ENCODE measurements at regions not wholly inside any gene's neighbourhood (a gene's known extent, or its start where the extent isn't known, plus 50 kb on each side); places are given as distances from the start of the nearest gene placed in this dataset.

GRCh38 chr21:36232641-36233040, 76.0 kb downstream of the DOP1B start:
- no peaks in the 10 kb centered on the region for H3K9me3 ChIP-seq (ENCODE audit: low read depth, low read length)
- TF ChIP-seq, protein P1, sequence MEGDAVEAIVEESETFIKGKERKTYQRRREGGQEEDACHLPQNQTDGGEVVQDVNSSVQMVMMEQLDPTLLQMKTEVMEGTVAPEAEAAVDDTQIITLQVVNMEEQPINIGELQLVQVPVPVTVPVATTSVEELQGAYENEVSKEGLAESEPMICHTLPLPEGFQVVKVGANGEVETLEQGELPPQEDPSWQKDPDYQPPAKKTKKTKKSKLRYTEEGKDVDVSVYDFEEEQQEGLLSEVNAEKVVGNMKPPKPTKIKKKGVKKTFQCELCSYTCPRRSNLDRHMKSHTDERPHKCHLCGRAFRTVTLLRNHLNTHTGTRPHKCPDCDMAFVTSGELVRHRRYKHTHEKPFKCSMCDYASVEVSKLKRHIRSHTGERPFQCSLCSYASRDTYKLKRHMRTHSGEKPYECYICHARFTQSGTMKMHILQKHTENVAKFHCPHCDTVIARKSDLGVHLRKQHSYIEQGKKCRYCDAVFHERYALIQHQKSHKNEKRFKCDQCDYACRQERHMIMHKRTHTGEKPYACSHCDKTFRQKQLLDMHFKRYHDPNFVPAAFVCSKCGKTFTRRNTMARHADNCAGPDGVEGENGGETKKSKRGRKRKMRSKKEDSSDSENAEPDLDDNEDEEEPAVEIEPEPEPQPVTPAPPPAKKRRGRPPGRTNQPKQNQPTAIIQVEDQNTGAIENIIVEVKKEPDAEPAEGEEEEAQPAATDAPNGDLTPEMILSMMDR (IDR thresholded peaks at IDR 0.05; ENCODE audit: extremely low read depth, low read depth, low read length): no peak
- no peak overlapping the region for H3K4me2 ChIP-seq (ENCODE audit: insufficient read depth, low read length)
- H2AFZ ChIP-seq (ENCODE audit: low read length): no peak overlapping the region
- H3K27me3 ChIP-seq (ENCODE audit: insufficient read depth, low read length): no peaks in the 10 kb centered on the region
- H3K4me3 ChIP-seq (ENCODE audit: insufficient read depth, low read length): no peak overlapping the region
- peaks cover 31% of the 10 kb centered on the region for H3K36me3 ChIP-seq (ENCODE audit: insufficient read depth, low read length)
- DNase-seq (ENCODE audit: insufficient read length, low spot score, missing footprints): no peak
- no peaks in the 10 kb centered on the region for H3K79me2 ChIP-seq (ENCODE audit: insufficient read depth, low read length)
- no peaks in the 10 kb centered on the region for H3K4me1 ChIP-seq (ENCODE audit: insufficient read depth, low read length)
- no peak overlapping the region for H3K27ac ChIP-seq (ENCODE audit: low read depth, low read length)
- H4K20me1 ChIP-seq (ENCODE audit: insufficient read depth, low read length): no peaks in the 10 kb centered on the region

DNA sequence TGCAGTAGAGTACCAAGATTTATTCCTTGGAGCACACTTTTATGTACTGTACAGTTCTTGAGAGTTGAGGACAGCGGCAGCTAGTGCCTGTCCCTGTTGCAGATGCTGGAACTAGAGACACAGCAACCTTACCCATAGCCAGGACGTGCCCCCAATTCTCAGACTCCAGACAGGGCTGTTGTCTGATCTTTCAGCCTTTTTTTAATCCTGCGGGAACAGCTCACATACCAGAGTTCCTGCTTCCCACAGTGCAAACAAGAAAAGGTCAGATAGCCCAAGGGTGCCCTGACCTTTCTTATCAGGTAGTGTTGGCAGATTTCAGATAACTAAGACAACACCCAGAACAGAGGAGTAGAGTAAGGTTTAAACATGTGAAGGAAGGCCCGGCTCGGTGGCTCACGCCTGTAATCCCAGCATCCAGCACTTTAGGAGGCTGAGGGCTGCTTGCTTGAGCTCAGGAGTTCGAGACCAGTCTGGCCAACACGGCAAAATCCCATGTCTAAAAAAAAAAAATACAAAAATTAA, 78.5 kb downstream of the DOP1B start:
- Histone ChIP-seq H3K79me2 (ENCODE audit: insufficient read depth, low read length) (no peaks in the 10 kb centered on the region), H3K36me3 (ENCODE audit: insufficient read depth, low read length) (peaks cover 31% of the 10 kb centered on the region), H2AFZ (ENCODE audit: low read length) (no peak overlapping the region), H3K27me3 (ENCODE audit: insufficient read depth, low read length) (no peaks in the 10 kb centered on the region), H4K20me1 (ENCODE audit: insufficient read depth, low read length) (no peaks in the 10 kb centered on the region), H3K9me3 (ENCODE audit: low read depth, low read length) (no peaks in the 10 kb centered on the region), H3K4me1 (ENCODE audit: insufficient read depth, low read length) (no peaks in the 10 kb centered on the region), H3K4me2 (ENCODE audit: insufficient read depth, low read length) (no peak overlapping the region), H3K4me3 (ENCODE audit: insufficient read depth, low read length) (no peak overlapping the region), H3K27ac (ENCODE audit: low read depth, low read length) (no peak overlapping the region)
- TF ChIP-seq, protein P1 (IDR thresholded peaks at IDR 0.05; ENCODE audit: extremely low read depth, low read depth, low read length): no peak
- no peak for DNase-seq (ENCODE audit: insufficient read length, low spot score, missing footprints)

- H3K9me3 ChIP-seq (ENCODE audit: low read depth, low read length): no peaks in the 10 kb centered on the region
- H3K4me3 ChIP-seq (ENCODE audit: insufficient read depth, low read length): no peak overlapping the region
- H3K4me1 ChIP-seq (ENCODE audit: insufficient read depth, low read length): no peaks in the 10 kb centered on the region
- H4K20me1 ChIP-seq (ENCODE audit: insufficient read depth, low read length): no peaks in the 10 kb centered on the region
- TF ChIP-seq, protein P1 (IDR thresholded peaks at IDR 0.05; ENCODE audit: extremely low read depth, low read depth, low read length): no peak
- DNase-seq (ENCODE audit: insufficient read length, low spot score, missing footprints): peak; percentile 47
- H3K27me3 ChIP-seq (ENCODE audit: insufficient read depth, low read length): no peaks in the 10 kb centered on the region
- no peak overlapping the region for H3K4me2 ChIP-seq (ENCODE audit: insufficient read depth, low read length)
- no peak overlapping the region for H3K27ac ChIP-seq (ENCODE audit: low read depth, low read length)
- H2AFZ ChIP-seq (ENCODE audit: low read length): no peak overlapping the region
- peaks cover 21% of the 10 kb centered on the region for H3K36me3 ChIP-seq (ENCODE audit: insufficient read depth, low read length)
- H3K79me2 ChIP-seq (ENCODE audit: insufficient read depth, low read length): no peaks in the 10 kb centered on the region
Observed at GRCh38 chr21:36236052-36236730, 79.6 kb downstream of the DOP1B start.

DNA sequence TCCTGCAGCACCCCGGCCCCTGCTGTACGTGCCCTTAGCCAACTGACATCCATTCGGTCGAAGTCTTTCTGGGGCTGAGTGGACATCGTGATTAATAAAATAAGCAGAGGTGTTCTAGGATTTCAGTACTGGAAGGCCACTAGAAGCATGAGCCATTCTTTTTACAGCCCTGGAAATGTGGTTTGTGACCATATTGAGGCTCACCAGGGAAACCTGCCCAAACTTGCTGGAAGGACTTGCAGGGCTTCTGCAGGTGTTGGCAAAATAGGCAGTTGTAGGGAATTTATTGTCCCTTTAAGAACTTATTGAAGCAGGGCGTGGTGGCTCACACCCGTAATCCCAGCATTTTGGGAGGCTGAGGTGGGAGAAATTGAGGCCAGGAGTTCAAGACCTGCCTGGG, 80.8 kb downstream of the DOP1B start:
- no peaks in the 10 kb centered on the region for H3K4me1 ChIP-seq (ENCODE audit: insufficient read depth, low read length)
- H3K27me3 ChIP-seq (ENCODE audit: insufficient read depth, low read length): no peaks in the 10 kb centered on the region
- no peaks in the 10 kb centered on the region for H3K79me2 ChIP-seq (ENCODE audit: insufficient read depth, low read length)
- no peaks in the 10 kb centered on the region for H3K9me3 ChIP-seq (ENCODE audit: low read depth, low read length)
- no peak overlapping the region for H3K4me3 ChIP-seq (ENCODE audit: insufficient read depth, low read length)
- TF ChIP-seq, protein P1 (IDR thresholded peaks at IDR 0.05; ENCODE audit: extremely low read depth, low read depth, low read length): no peak
- H3K36me3 ChIP-seq (ENCODE audit: insufficient read depth, low read length): peaks cover 22% of the 10 kb centered on the region
- no peaks in the 10 kb centered on the region for H4K20me1 ChIP-seq (ENCODE audit: insufficient read depth, low read length)
- H2AFZ ChIP-seq (ENCODE audit: low read length): no peak overlapping the region
- no peak for DNase-seq (ENCODE audit: insufficient read length, low spot score, missing footprints)
- no peak overlapping the region for H3K27ac ChIP-seq (ENCODE audit: low read depth, low read length)
- H3K4me2 ChIP-seq (ENCODE audit: insufficient read depth, low read length): no peak overlapping the region
